Fibroblast of pulmonary artery (primary cell): ENCODE measurements at regions not wholly inside any gene's neighbourhood (a gene's known extent, or its start where the extent isn't known, plus 50 kb on each side); places are given as distances from the start of the nearest gene placed in this dataset.

Experiments used
- DNase-seq: peaks from one replicate; pipeline ENCODE4 v3.0.0-alpha.2; 2010; ENCODE audit warnings: low read depth
- H3K4me3 ChIP-seq: replicated peaks from 2 replicates; pipeline ENCODE4 v1.5.1; 2011; ENCODE audit warnings: low read depth, mild to moderate bottlenecking, control low read depth, low read length, moderate library complexity
- CTCF ChIP-seq: IDR thresholded peaks from 2 replicates; pipeline ENCODE4 v1.5.1; 2011; ENCODE audit warnings: mild to moderate bottlenecking, control low read depth, low read length, inconsistent platforms; ENCODE audit errors: missing control alignments

GRCh38 chr2:120910956-120911951 is 175.6 kb downstream of the GLI2 start:
- DNase-seq = peak; percentile 52
- no peak for TF ChIP-seq CTCF
- no peak overlapping the region for H3K4me3 ChIP-seq

GRCh38 chr2:120912101-120912985 is 176.7 kb downstream of the GLI2 start:
- peak; percentile 82 for DNase-seq
- H3K4me3 ChIP-seq = no peak overlapping the region

GRCh38 chr2:120913972-120914838 is 178.5 kb downstream of the GLI2 start:
- H3K4me3 ChIP-seq = no peak overlapping the region
- DNase-seq = no peak
- no peak for TF ChIP-seq CTCF

More at GRCh38 chr2:120912101-120912985, 176.7 kb downstream of the GLI2 start:
- TF ChIP-seq CTCF = no peak

GRCh38 chr2:120914839-120915521 is 179.3 kb downstream of the GLI2 start:
- H3K4me3 ChIP-seq = no peak overlapping the region
- peak; percentile 95 for DNase-seq
- no peak for TF ChIP-seq CTCF

- no peak overlapping the region for H3K4me3 ChIP-seq
- no peak for TF ChIP-seq CTCF
- peak; percentile 51 for DNase-seq
Observed at GRCh38 chr2:120915670-120916069, 180.0 kb downstream of the GLI2 start.

GRCh38 chr2:120916446-120916845 is 180.8 kb downstream of the GLI2 start:
- no peak for DNase-seq
- no peak overlapping the region for H3K4me3 ChIP-seq
- TF ChIP-seq CTCF = no peak
